Mesenchymal stem cell (in vitro differentiated cells and primary cell): ENCODE measurements at regions not wholly inside any gene's neighbourhood (a gene's known extent, or its start where the extent isn't known, plus 50 kb on each side); places are given as distances from the start of the nearest gene placed in this dataset.

ENCODE experiments used
- DNase-seq: peaks from one replicate; pipeline ENCODE4 v3.0.0-alpha.2; 2013
- H2AFZ ChIP-seq: one replicate; pipeline ENCODE4 v1.6.1; 2013; ENCODE audit warnings: low read depth, mild to moderate bottlenecking, control low read depth, inconsistent platforms, low read length, moderate library complexity
- H2AK5ac ChIP-seq: 2 replicates; pipeline ENCODE4 v1.6.1; 2013; ENCODE audit warnings: low read length, moderate library complexity, mild to moderate bottlenecking, inconsistent platforms; ENCODE audit not compliant: severe bottlenecking
- H2BK120ac ChIP-seq: one replicate; pipeline ENCODE4 v1.6.1; 2013; ENCODE audit warnings: low read depth, mild to moderate bottlenecking, inconsistent platforms, low read length, moderate library complexity
- H2BK12ac ChIP-seq, 2 experiments: one replicate each; pipeline ENCODE4 v1.6.1; 2013; ENCODE audit warnings: inconsistent platforms in 2 of 2, low read length in 2 of 2, mild to moderate bottlenecking in 2 of 2, moderate library complexity in 2 of 2, control low read depth in 1 of 2
- H2BK15ac ChIP-seq: one replicate; pipeline ENCODE4 v1.6.1; 2013; ENCODE audit warnings: mild to moderate bottlenecking, low read depth, inconsistent platforms; ENCODE audit not compliant: poor library complexity, severe bottlenecking
- H2BK5ac ChIP-seq: 2 replicates; pipeline ENCODE4 v1.6.1; 2013; ENCODE audit warnings: low read depth, mild to moderate bottlenecking, low read length, control low read depth, inconsistent platforms; ENCODE audit not compliant: poor library complexity, severe bottlenecking
- H3K14ac ChIP-seq, 2 experiments: one replicate each; pipeline ENCODE4 v1.6.1; 2013; ENCODE audit warnings: inconsistent platforms in 2 of 2, low read length in 2 of 2, control low read depth in 1 of 2, mild to moderate bottlenecking in 1 of 2, moderate library complexity in 1 of 2
- H3K18ac ChIP-seq, 2 experiments: one replicate each; pipeline ENCODE4 v1.6.1; 2013; ENCODE audit warnings: inconsistent platforms in 2 of 2, low read length in 2 of 2, control low read depth in 1 of 2, low read depth in 1 of 2, mild to moderate bottlenecking in 1 of 2
- H3K23ac ChIP-seq, 2 experiments: one replicate each; pipeline ENCODE4 v1.6.1; 2013; ENCODE audit warnings: inconsistent platforms in 2 of 2, low read length in 2 of 2, mild to moderate bottlenecking in 2 of 2, moderate library complexity in 2 of 2, control low read depth in 1 of 2
- H3K27ac ChIP-seq: 2 replicates; pipeline ENCODE4 v1.5.1; 2013; ENCODE audit warnings: mild to moderate bottlenecking, moderate library complexity, low read length, control low read depth, inconsistent platforms; ENCODE audit not compliant: poor library complexity, severe bottlenecking
- H3K27me3 ChIP-seq, 2 experiments: 2 replicates each; pipeline versions ENCODE4 v1.6.1 to v1.7.0; 2013; ENCODE audit warnings: low read length in 2 of 2, mild to moderate bottlenecking in 2 of 2, moderate library complexity in 2 of 2, control low read depth in 1 of 2, inconsistent platforms in 1 of 2; ENCODE audit not compliant: control insufficient read depth in 1 of 2, insufficient read depth in 1 of 2
- H3K36me3 ChIP-seq, 2 experiments: 2 replicates each; pipeline versions ENCODE4 v1.6.1 to v1.7.0; 2013; ENCODE audit warnings: low read length in 2 of 2, control low read depth in 1 of 2, inconsistent platforms in 1 of 2, low read depth in 1 of 2, mild to moderate bottlenecking in 1 of 2; ENCODE audit not compliant: insufficient read depth in 2 of 2, control insufficient read depth in 1 of 2
- H3K4ac ChIP-seq, 2 experiments: one replicate each; pipeline ENCODE4 v1.6.1; 2013; ENCODE audit warnings: inconsistent platforms in 2 of 2, low read length in 2 of 2, mild to moderate bottlenecking in 2 of 2, moderate library complexity in 2 of 2, control low read depth in 1 of 2, low read depth in 1 of 2
- H3K4me1 ChIP-seq: 2 replicates; pipeline ENCODE4 v1.6.1; 2013; ENCODE audit warnings: low read depth, low read length, control low read depth; ENCODE audit not compliant: control insufficient read depth, insufficient read depth
- H3K4me2 ChIP-seq: 2 replicates; pipeline ENCODE4 v1.6.1; 2013; ENCODE audit warnings: low read length, mild to moderate bottlenecking, inconsistent platforms; ENCODE audit not compliant: poor library complexity, severe bottlenecking
- H3K4me3 ChIP-seq, 2 experiments: 2 replicates each; pipeline versions ENCODE4 v1.5.1 to v1.7.0; 2013; ENCODE audit warnings: low read length in 2 of 2, mild to moderate bottlenecking in 2 of 2, control low read depth in 1 of 2, low read depth in 1 of 2; ENCODE audit not compliant: insufficient read depth in 1 of 2
- H3K79me1 ChIP-seq: replicated peaks from 2 replicates; pipeline ENCODE4 v1.6.1; 2013; ENCODE audit warnings: mild to moderate bottlenecking, control low read depth, low read length, inconsistent platforms; ENCODE audit not compliant: poor library complexity, severe bottlenecking
- H3K9ac ChIP-seq: 2 replicates; pipeline ENCODE4 v1.7.0; 2013; ENCODE audit warnings: mild to moderate bottlenecking, low read length, moderate library complexity
- H3K9me3 ChIP-seq: 2 replicates; pipeline ENCODE4 v1.7.0; 2013; ENCODE audit warnings: mild to moderate bottlenecking, low read length; ENCODE audit not compliant: control insufficient read depth
- H4K8ac ChIP-seq: one replicate; pipeline ENCODE4 v1.6.1; 2013; ENCODE audit warnings: inconsistent platforms, mild to moderate bottlenecking, low read length, moderate library complexity
- H4K91ac ChIP-seq: one replicate; pipeline ENCODE4 v1.6.1; 2013; ENCODE audit warnings: mild to moderate bottlenecking, low read length, inconsistent platforms
- WGBS: methylation state at CpG from one replicate; pipeline ENCODE4 v1.1.7; 2013; ENCODE audit warnings: mixed read lengths; 5-methylcytosine and 5-hydroxymethylcytosine counted together

DNA sequence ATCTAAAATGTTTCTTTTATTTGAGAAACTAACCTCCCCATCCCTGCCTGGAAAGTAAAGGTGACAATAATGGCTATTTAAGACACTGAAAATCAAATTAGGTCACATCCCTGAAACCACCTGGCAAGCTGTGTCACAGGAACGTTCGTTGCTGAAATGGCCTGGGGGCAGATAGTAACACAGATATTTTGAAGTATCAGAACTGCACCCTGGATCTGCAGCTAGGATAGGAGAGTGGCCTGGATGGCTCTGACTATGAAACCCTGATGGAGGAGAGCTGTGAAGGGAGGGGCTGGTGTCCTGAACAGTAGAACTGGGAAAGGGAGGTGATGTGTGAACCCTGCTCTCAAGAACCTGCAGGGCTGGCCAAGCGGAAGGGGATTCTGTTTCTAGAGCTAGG is 648.3 kb upstream of the CFAP20DC start:
- Histone ChIP-seq H2BK5ac (no peak overlapping the region), H3K4me2 (no peak overlapping the region), H3K79me1 (no peaks in the 10 kb centered on the region), H2BK15ac (no peak overlapping the region), H3K9ac (no peak overlapping the region), H3K27me3 (no peaks in the 10 kb centered on the region), H2AFZ (no peak overlapping the region), H3K27ac (no peak overlapping the region), H4K91ac (no peak overlapping the region), H3K23ac (no peak overlapping the region), H3K4me3 (no peak overlapping the region), H2BK120ac (no peak overlapping the region), H3K9me3 (no peaks in the 10 kb centered on the region), H3K36me3 (no peaks in the 10 kb centered on the region), H4K8ac (no peak overlapping the region), H3K14ac (no peak overlapping the region), H3K4me1 (no peaks in the 10 kb centered on the region), H2BK12ac (no peak overlapping the region), H3K4ac (no peak overlapping the region), H2AK5ac (no peak overlapping the region), H3K18ac (no peak overlapping the region)
- DNase-seq = no peak
- WGBS = 83% methylated on average over 2 of the region's 3 CpGs

- Histone ChIP-seq H3K14ac (no peak overlapping the region), H2BK12ac (no peak overlapping the region), H3K4ac (no peak overlapping the region), H2AK5ac (no peak overlapping the region), H2BK120ac (no peak overlapping the region), H3K9ac (no peak overlapping the region), H2BK5ac (no peak overlapping the region), H2AFZ (no peak overlapping the region), H3K4me2 (no peak overlapping the region), H3K27me3 (no peaks in the 10 kb centered on the region), H3K23ac (no peak overlapping the region), H3K4me1 (no peaks in the 10 kb centered on the region), H3K18ac (no peak overlapping the region), H2BK15ac (no peak overlapping the region), H3K27ac (no peak overlapping the region), H4K8ac (no peak overlapping the region), H3K79me1 (no peaks in the 10 kb centered on the region), H3K9me3 (no peaks in the 10 kb centered on the region), H3K4me3 (no peak overlapping the region), H4K91ac (no peak overlapping the region), H3K36me3 (no peaks in the 10 kb centered on the region)
- DNase-seq = no peak
Measured at GRCh38 chr3:59696783-59697182, 647.0 kb upstream of the CFAP20DC start.

DNA sequence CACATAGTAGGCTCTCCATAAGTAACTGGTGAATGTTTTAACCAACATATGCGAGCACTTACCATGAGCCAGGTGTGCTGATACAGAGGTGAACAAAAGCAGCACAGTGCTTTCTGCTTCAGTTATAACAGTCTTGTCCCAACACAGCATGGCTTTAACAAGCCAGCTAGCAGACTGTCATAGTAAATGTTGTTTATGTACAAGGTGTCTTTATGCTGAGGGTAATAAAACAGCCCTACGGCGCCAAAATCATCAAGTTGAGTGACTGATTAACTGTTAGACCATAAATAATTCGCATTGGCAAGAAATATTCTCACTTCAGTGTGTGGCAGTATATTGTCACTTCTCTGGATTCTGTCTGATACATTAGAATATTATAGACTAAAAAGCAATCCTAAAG is 646.0 kb upstream of the CFAP20DC start:
- Histone ChIP-seq H2AK5ac (no peak overlapping the region), H2BK5ac (no peak overlapping the region), H3K4me2 (no peak overlapping the region), H3K4ac (no peak overlapping the region), H2AFZ (no peak overlapping the region), H3K14ac (no peak overlapping the region), H2BK120ac (no peak overlapping the region), H3K9ac (no peak overlapping the region), H3K4me1 (no peaks in the 10 kb centered on the region), H3K4me3 (no peak overlapping the region), H3K27ac (no peak overlapping the region), H4K8ac (no peak overlapping the region), H3K23ac (no peak overlapping the region), H2BK15ac (no peak overlapping the region), H4K91ac (no peak overlapping the region), H3K79me1 (no peaks in the 10 kb centered on the region), H2BK12ac (no peak overlapping the region), H3K9me3 (no peaks in the 10 kb centered on the region), H3K27me3 (no peaks in the 10 kb centered on the region), H3K36me3 (no peaks in the 10 kb centered on the region), H3K18ac (no peak overlapping the region)
- DNase-seq = no peak
- 83% methylated on average over 4 of the region's 4 CpGs for WGBS

DNA sequence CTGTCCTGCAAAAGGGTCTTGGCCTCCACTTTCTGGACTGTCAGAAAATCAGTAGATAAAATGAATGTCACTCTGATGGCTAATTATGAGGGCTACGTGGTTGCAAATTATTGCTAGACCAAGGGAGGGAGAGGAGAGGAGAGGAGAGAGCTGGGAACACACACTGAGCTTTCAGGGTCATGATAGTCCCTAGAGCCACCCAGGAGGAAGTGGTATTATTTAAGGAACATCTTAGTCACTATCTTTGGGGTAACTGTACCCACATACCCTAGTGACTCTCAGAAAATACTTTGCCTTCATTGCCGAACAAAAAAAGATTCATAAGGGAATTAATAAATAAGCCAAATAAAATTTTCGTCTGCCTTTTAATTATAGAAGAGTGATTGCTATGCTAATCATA is 642.3 kb upstream of the CFAP20DC start:
- Histone ChIP-seq H3K4me2 (no peak overlapping the region), H2BK15ac (no peak overlapping the region), H3K4me1 (no peaks in the 10 kb centered on the region), H2AK5ac (no peak overlapping the region), H3K9ac (no peak overlapping the region), H3K36me3 (no peaks in the 10 kb centered on the region), H3K9me3 (no peaks in the 10 kb centered on the region), H3K23ac (no peak overlapping the region), H3K18ac (no peak overlapping the region), H3K27me3 (no peaks in the 10 kb centered on the region), H3K27ac (no peak overlapping the region), H2BK5ac (no peak overlapping the region), H3K14ac (no peak overlapping the region), H4K8ac (no peak overlapping the region), H3K79me1 (no peaks in the 10 kb centered on the region), H3K4me3 (no peak overlapping the region), H2AFZ (no peak overlapping the region), H3K4ac (no peak overlapping the region), H4K91ac (no peak overlapping the region), H2BK120ac (no peak overlapping the region), H2BK12ac (no peak overlapping the region)
- 41% methylated on average over 1 of the region's 3 CpGs for WGBS
- no peak for DNase-seq
